ENCODE measurements at regions not wholly inside any gene's neighbourhood (a gene's known extent, or its start where the extent isn't known, plus 50 kb on each side); places are given as distances from the start of the nearest gene placed in this dataset.

DNA sequence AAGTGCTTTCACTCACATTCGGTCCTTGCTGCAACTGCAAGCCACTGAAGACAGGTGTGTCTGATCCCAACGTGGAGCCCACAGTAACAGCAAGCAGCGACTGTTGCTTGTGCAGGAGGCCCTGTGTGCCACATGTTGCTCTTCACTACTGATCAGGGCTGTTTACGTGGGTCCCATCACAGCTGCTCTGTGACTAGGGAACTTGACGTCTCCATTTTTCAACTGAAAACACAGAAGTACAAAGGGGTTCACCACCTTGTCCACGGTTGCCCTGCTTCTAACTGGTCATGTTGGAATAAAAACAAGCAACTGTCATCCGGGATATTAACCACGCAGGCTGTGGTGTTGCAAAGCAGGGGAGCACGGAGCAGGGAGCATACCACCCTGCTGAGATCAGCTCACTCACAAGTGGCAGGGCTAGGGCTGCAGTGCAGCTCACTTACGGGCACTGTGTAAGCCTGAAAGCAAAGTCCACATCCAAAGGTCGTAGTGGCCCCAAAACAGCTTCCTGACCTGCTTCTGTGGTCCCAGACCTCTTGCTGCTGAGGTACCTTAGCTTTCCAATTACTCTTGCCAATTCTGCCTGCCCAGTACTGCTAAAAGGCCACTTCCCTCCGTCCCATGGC, 105.8 kb upstream of the DUSP22 start:
- DNase-seq (ENCODE audit: low read depth, low spot score): no peak
- Histone ChIP-seq H3K36me3 (ENCODE audit: insufficient read depth, insufficient read length, low read length) (no peaks in the 10 kb centered on the region), H3K27me3 (ENCODE audit: insufficient read depth, insufficient read length) (no peaks in the 10 kb centered on the region), H3K9ac (ENCODE audit: insufficient read length, low read depth) (no peak overlapping the region), H3K4me3 (ENCODE audit: insufficient read length, low read depth) (no peak overlapping the region), H3K4me1 (ENCODE audit: insufficient read depth, insufficient read length) (peaks cover 4% of the 10 kb centered on the region), H3K9me3 (ENCODE audit: insufficient read depth, low read length) (no peaks in the 10 kb centered on the region)
- TF ChIP-seq SUZ12 (IDR thresholded peaks at IDR 0.05; ENCODE audit: extremely low read depth, insufficient read depth, insufficient read length): no peak
- TF ChIP-seq ZNF274 (IDR thresholded peaks at IDR 0.05; ENCODE audit: low read depth, low read length): no peak
- TF ChIP-seq YY1 (IDR thresholded peaks at IDR 0.05; ENCODE audit: insufficient read depth, insufficient read length): no peak

DNA sequence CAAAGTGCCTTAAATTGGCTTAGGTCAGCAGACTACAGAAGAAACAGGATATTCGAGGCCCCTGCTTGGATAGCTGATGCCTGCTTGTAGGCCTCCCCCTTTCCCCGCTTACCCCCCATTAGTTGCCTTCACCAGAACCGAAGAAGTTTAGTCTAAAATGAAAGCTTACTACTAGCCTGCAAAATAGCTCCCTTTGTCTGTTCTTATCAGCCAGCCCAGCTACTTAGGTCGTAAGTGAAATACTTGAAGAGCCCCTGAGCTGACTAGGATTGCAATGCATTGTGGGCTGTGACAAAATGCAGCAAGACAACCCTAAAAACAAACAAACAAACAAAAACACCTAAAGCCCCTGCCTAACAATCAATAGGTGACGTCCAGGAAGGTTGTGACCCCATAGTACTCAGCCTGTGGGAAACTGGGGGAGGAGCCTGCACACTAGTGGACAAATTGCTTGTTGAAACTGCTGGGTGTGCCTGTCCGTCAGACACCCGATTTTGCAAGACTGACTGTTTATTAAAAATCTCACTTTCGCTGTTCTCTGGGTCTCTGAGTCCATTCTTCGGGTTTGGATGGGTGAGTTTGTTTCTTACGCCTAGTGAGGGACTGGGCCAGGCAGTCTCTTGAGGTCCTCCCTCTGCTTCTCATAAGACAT, 105.0 kb upstream of the DUSP22 start:
- DNase-seq (ENCODE audit: low read depth, low spot score): no peak
- TF ChIP-seq ZNF274 (IDR thresholded peaks at IDR 0.05; ENCODE audit: low read depth, low read length) (no peak), YY1 (IDR thresholded peaks at IDR 0.05; ENCODE audit: insufficient read depth, insufficient read length) (no peak), SUZ12 (IDR thresholded peaks at IDR 0.05; ENCODE audit: extremely low read depth, insufficient read depth, insufficient read length) (no peak)
- Histone ChIP-seq H3K27me3 (ENCODE audit: insufficient read depth, insufficient read length) (no peaks in the 10 kb centered on the region), H3K9ac (ENCODE audit: insufficient read length, low read depth) (no peak overlapping the region), H3K9me3 (ENCODE audit: insufficient read depth, low read length) (no peaks in the 10 kb centered on the region), H3K4me1 (ENCODE audit: insufficient read depth, insufficient read length) (peaks cover 4% of the 10 kb centered on the region), H3K4me3 (ENCODE audit: insufficient read length, low read depth) (no peak overlapping the region), H3K36me3 (ENCODE audit: insufficient read depth, insufficient read length, low read length) (no peaks in the 10 kb centered on the region)

DNA sequence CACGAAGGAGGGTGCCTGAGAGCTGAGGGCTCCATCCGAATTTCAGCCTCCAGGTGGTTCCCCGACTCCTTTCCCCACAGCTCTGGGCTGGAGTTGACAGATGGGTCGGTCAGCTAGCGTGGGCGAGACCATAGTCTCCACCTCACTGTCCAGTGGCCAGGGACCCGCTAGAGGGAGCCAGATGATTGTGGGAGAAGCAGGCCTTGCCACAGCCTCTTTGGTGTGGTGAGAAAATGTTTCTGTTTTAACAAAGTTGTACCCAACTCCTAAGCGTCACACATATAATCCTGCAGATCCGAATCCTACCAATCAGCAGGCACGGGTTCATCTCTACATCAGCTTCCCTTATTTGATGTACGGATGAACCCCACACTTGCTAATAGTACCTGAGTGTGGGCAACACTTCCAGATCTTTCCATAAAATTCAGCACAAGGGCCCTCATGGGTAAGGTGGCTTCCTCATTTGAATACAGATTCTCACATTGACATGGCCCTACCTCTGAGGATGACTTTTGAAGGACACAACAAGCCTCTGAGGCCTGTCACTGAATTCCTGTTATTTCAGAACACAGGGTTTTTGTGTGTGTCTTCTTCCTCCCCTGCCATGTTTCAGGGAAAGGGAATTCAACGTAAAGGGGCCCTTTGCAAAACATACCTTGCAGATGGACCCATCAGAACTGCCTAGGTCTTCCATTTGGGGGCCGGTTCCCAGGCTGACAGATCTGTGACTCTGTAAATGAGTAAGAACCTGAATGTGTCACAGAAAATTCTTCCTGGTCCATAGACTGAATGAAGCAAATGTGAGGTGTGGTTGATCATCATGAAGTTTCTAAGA, 103.2 kb upstream of the DUSP22 start:
- Histone ChIP-seq H3K9ac (ENCODE audit: insufficient read length, low read depth) (peak overlapping the region; percentile 18), H3K27me3 (ENCODE audit: insufficient read depth, insufficient read length) (no peaks in the 10 kb centered on the region), H3K4me1 (ENCODE audit: insufficient read depth, insufficient read length) (peaks cover 4% of the 10 kb centered on the region), H3K9me3 (ENCODE audit: insufficient read depth, low read length) (no peaks in the 10 kb centered on the region), H3K4me3 (ENCODE audit: insufficient read length, low read depth) (no peak overlapping the region), H3K36me3 (ENCODE audit: insufficient read depth, insufficient read length, low read length) (no peaks in the 10 kb centered on the region)
- TF ChIP-seq SUZ12 (IDR thresholded peaks at IDR 0.05; ENCODE audit: extremely low read depth, insufficient read depth, insufficient read length) (no peak), ZNF274 (IDR thresholded peaks at IDR 0.05; ENCODE audit: low read depth, low read length) (no peak), YY1 (IDR thresholded peaks at IDR 0.05; ENCODE audit: insufficient read depth, insufficient read length) (no peak)
- peak; percentile 72 for DNase-seq (ENCODE audit: low read depth, low spot score)

DNA sequence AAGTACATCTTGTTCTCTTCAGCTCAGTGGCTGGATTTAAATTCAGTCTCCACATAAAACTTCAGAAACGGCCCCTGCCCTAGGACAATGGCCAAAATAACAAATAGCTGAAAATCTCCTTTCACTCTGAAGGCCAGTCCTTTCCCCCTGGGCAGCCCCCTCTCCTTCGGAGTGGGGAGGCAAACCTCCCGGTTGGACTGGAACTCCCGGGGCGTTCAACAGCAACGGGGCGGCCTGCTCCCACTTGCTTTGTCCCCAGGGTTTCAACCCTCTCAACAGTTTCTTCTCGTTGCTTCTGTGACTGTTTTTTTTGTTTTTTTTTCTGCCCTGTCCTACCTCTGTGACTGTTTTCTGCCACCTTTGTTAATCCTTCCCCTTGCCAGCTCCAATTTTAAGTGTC, 102.6 kb upstream of the DUSP22 start:
- Histone ChIP-seq H3K4me1 (ENCODE audit: insufficient read depth, insufficient read length) (peaks cover 4% of the 10 kb centered on the region), H3K9ac (ENCODE audit: insufficient read length, low read depth) (no peak overlapping the region), H3K4me3 (ENCODE audit: insufficient read length, low read depth) (no peak overlapping the region)

DNA sequence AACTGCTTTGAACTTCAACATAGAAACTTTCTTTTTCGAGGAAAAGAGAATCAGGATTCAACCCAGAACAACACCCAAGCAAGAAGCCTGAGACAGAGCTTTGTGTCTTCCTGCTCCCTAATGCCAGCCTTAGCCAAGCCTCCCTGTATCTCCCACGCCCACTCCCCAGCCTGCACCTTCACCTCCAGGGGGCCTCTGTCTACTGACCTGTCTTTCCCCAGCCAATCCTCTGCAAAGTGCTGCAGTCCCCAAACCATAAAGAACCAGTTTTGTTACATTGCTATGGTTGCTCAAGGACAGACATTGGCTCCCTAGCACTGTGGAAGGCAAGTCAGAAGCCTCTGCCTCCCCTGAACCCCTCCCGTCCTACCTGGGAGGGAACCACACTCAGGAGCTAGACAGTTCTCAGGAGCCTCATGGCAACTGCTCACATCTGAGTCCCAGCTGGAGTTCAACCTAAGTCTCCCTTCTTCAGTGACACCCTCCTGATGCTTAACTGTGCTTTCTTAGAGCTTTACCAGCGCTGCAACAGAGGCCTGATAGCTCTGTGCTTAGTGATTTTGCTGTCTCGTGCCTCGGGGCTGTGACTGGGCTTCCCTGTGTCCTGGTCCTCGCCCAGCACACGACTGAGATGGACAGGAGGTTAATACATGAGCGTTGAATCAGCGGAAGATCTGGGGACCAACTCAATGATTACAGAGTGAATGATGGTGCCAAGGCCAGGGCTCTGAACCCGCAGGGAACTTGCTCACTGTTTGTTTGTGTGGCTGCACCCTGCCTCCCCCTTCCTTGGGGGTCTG, 101.5 kb upstream of the DUSP22 start:
- H3K36me3 ChIP-seq (ENCODE audit: insufficient read depth, insufficient read length, low read length): no peaks in the 10 kb centered on the region
- DNase-seq (ENCODE audit: low read depth, low spot score): no peak
- no peaks in the 10 kb centered on the region for H3K9me3 ChIP-seq (ENCODE audit: insufficient read depth, low read length)
- H3K9ac ChIP-seq (ENCODE audit: insufficient read length, low read depth): no peak overlapping the region
- H3K4me3 ChIP-seq (ENCODE audit: insufficient read length, low read depth): no peak overlapping the region
- TF ChIP-seq SUZ12 (IDR thresholded peaks at IDR 0.05; ENCODE audit: extremely low read depth, insufficient read depth, insufficient read length) (no peak), ZNF274 (IDR thresholded peaks at IDR 0.05; ENCODE audit: low read depth, low read length) (no peak), YY1 (IDR thresholded peaks at IDR 0.05; ENCODE audit: insufficient read depth, insufficient read length) (no peak)
- H3K4me1 ChIP-seq (ENCODE audit: insufficient read depth, insufficient read length): peaks cover 4% of the 10 kb centered on the region
- H3K27me3 ChIP-seq (ENCODE audit: insufficient read depth, insufficient read length): no peaks in the 10 kb centered on the region

More for the DNA sequence above, 102.6 kb upstream of the DUSP22 start:
- Histone ChIP-seq H3K9me3 (ENCODE audit: insufficient read depth, low read length) (no peaks in the 10 kb centered on the region), H3K36me3 (ENCODE audit: insufficient read depth, insufficient read length, low read length) (no peaks in the 10 kb centered on the region), H3K27me3 (ENCODE audit: insufficient read depth, insufficient read length) (no peaks in the 10 kb centered on the region)
- TF ChIP-seq ZNF274 (IDR thresholded peaks at IDR 0.05; ENCODE audit: low read depth, low read length): no peak
- no peak for TF ChIP-seq SUZ12 (IDR thresholded peaks at IDR 0.05; ENCODE audit: extremely low read depth, insufficient read depth, insufficient read length)
- no peak for TF ChIP-seq YY1 (IDR thresholded peaks at IDR 0.05; ENCODE audit: insufficient read depth, insufficient read length)
- DNase-seq (ENCODE audit: low read depth, low spot score): no peak

DNA sequence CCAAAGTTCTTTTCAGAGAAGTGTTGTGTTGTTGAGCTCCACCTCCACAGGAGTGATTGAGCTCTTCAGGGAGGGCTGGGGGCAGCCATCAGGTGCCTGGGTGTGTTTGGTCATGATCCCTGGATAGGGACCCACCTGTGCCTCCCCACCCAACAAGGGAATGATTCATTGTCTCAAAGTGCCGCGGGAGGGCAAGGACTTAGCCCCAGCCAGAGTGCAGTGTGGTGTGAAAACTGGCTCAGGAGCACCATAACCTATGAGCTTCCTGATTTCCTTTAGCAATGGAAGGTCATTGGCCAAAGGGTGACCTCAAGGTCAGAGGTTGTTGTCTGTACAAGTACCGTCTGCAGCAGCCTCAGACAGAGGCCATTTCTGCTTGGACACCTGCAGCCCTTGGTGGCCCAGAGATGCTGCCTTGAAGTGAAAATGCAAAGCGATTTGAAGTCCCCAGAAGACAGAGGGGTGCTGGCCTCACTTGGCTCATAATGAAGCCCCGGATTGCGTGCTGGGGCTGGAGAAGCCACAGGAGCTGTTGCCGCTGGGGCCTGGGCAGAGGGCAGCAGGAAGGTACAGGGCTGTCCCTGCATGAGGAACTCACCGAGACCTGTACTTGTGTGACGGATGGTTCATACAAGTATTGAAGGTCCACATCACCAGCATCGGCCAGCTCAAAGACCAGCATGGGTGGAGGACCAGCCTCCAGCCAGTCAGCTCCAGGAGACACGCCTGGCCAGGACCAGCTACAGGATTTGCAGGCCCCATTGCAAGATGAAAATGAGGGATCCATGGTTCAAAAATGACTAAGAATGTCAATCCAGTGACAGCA, 100.6 kb upstream of the DUSP22 start:
- Histone ChIP-seq H3K4me1 (ENCODE audit: insufficient read depth, insufficient read length) (no peaks in the 10 kb centered on the region), H3K9me3 (ENCODE audit: insufficient read depth, low read length) (no peaks in the 10 kb centered on the region), H3K36me3 (ENCODE audit: insufficient read depth, insufficient read length, low read length) (no peaks in the 10 kb centered on the region), H3K4me3 (ENCODE audit: insufficient read length, low read depth) (no peak overlapping the region), H3K9ac (ENCODE audit: insufficient read length, low read depth) (no peak overlapping the region), H3K27me3 (ENCODE audit: insufficient read depth, insufficient read length) (no peaks in the 10 kb centered on the region)
- no peak for DNase-seq (ENCODE audit: low read depth, low spot score)
- TF ChIP-seq YY1 (IDR thresholded peaks at IDR 0.05; ENCODE audit: insufficient read depth, insufficient read length) (no peak), SUZ12 (IDR thresholded peaks at IDR 0.05; ENCODE audit: extremely low read depth, insufficient read depth, insufficient read length) (no peak), ZNF274 (IDR thresholded peaks at IDR 0.05; ENCODE audit: low read depth, low read length) (no peak)

Measured in NT2/D1 (cell line).